ENCODE measurements at regions not wholly inside any gene's neighbourhood (a gene's known extent, or its start where the extent isn't known, plus 50 kb on each side); places are given as distances from the start of the nearest gene placed in this dataset.
A peak's percentile ranks its signal among the peaks of the same experiment; 100 is the strongest.

- no peak for DNase-seq
Measured at GRCh38 chr3:194076475-194076874, 59.5 kb upstream of the HES1 start.

DNA sequence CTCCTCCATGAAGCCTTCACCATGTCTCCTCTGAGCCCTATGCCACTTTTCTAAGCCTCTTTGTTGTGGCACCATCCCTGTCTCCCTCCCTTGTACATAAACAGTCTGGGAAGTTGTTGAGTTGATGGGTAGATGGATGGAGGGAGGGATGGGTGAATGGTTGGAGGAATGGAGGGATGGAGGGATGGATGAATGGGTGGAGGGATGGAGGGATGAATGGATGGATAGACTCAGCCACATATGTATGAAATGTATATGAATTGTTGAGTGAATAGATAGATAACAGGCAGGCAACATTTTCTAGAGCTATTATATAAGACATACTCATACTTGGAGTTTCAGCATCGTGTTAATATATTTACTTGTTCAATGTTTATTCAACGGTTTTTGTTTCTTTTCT, 58.3 kb upstream of the HES1 start:
- no peak for DNase-seq

DNA sequence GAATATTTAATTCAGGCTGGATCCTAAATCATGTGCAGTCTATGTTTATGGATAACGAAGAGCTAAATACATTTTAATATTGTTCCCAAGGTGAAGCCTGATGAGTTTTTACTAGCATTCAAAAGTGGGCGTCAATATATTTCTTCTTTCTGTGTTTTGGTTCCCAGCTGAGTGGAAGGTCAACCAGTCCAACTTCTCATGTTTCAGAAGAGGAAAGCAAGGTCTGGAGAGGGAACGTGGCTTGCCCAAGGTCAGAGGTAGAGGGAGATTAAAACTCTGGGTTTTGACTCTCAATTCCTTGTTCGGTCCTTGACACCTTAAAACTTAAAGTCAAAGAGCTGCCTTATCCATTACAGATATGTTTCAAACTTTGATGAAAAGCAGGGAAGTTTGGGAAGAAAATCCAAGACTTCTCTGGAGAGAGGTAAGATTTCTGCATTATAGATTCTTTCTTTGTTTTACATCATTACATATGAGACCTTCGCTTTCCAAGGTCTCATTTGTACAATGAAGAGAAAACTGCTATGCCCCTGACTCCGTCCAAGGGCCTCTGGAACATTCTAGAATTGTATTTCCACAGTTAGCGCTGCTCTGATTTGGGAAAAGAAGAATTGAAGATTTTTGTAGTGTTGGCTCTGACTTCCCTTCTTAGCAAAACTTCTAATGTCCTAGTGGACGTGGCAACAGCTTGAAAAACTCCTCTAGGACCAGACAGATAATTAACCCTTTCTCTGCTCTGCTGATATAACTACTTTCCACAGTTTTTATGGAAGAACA, 57.7 kb upstream of the HES1 start:
- no peak for DNase-seq

DNA sequence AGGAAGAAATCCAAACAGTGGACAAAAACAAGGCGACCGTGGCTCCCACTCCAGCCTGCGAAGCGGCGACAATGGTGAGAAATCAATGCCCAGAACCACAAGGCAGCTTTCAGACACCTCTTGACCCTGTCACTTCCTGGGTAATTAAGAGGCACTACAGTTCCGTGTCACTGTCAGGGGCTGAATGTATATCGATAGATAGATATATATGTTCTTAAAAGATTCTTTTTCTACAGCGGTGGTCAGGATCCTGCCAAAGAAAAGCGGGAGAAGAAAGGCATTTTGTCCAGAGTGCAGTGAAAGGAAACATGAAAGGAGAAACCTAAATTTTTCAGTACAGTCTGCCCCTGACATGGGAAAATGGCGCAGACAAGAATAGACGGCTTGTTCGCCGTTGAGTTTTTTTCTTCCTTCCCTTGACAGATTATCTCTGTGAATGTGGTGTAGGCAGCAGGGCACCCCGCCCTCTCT, 56.2 kb upstream of the HES1 start:
- DNase-seq = no peak

DNA sequence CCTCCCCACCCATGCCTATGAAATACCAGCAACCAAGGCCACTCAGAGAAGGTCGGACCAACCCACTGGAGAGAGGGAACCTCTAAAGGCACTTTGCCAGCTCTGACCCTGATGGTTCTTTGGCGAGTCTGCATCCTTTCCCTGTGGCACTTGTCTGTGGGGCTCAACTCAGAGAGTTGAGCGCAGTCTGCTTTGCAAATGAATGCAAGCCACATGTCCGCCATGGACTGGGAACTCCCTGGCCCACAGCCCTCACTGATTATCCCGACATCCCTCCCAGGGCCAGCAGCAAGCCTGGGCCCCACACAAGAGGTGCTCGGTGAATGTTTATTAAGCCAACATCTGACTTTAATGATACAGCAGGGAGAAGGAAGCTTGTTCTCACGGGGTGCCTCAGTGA, 55.5 kb upstream of the HES1 start:
- DNase-seq = no peak

- no peak for DNase-seq
Measured at GRCh38 chr3:194080913-194081800, 54.8 kb upstream of the HES1 start.

DNA sequence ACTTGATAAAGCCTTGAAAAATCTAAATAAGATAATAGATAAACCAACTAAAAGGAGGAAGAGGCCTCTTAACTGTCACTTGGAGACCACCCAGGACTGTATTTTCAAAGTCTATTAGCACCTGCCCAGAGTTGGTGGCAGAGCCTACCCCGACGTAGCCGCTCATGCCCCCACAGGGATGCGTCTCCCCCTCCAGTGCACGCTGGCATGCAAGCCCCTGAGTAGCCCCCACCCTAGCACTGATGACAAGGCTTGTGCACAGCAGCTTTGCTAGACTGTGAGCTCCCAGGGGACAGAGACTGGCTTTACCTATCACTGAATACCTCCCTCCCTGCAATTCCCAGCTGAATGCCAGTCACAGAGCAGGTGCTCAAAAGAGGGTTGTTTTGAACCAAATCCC, 54.1 kb upstream of the HES1 start:
- no peak for DNase-seq

DNA sequence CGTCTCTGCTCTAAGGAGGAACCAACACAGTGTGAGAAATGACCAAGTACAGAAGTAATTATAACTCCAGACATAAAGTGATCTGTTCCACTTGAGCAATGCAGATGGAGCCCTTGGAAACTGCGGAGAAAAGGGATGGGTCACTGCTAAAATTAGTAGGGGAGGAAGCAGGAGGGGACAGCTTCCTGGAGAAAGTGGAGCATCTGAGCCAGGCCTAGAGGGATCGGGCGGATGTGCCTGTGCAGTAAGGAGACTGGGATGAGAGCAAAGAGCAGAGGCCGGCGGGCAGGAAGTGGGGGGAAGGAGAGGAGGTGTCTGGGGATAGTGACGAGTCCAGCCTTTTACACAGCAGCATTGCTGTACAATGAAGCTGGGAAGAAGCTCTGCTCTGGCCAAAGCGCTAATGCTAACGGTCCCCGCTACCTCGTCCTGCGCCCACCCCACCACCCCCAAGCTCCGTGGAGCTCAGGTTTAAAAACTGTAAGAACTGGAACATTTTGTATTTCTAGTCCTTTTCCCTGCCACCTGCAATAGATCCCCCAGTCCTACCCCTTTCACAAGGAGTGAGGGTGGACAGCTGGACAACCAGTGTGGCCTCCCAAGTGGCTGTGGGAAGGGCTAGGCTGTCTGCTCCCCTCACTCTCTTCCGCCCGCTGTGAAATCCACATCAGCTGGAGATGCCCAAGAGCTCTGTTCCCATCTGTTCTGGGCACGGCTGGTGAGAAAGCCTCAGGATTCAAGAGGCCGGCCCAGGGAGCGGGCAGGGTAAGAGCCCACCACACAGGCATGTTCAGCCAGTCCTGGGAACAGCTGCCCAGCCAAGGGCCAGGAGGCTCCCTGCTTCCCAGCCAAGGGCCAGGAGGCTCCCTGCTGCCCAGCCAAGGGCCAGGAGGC, 53.0 kb upstream of the HES1 start:
- no peak for DNase-seq

GRCh38 chr3:194083637-194084224, 52.2 kb upstream of the HES1 start:
- no peak for DNase-seq

DNA sequence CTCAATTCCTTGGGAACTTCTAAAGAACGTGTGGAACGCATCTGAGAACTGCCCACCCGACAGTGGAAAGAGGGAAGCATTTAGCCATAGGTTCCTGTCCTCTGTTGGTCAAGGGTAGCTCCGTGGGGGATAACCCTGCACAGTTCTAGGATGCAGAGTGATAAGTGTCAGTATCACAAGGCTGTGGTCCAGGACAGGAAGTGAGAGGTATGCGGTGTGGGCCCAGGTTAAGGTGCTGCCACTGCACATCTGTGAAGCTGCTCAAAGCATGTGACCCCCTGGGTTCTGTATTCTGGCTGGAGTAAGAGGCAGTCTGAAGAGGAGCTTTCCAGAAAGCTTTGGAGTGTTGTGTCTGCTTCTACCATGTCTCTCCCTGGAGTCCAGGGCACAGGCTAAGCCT, 51.7 kb upstream of the HES1 start:
- DNase-seq = peak; percentile 24
